ENCODE measurements at regions not wholly inside any gene's neighbourhood (a gene's known extent, or its start where the extent isn't known, plus 50 kb on each side); places are given as distances from the start of the nearest gene placed in this dataset.

DNA sequence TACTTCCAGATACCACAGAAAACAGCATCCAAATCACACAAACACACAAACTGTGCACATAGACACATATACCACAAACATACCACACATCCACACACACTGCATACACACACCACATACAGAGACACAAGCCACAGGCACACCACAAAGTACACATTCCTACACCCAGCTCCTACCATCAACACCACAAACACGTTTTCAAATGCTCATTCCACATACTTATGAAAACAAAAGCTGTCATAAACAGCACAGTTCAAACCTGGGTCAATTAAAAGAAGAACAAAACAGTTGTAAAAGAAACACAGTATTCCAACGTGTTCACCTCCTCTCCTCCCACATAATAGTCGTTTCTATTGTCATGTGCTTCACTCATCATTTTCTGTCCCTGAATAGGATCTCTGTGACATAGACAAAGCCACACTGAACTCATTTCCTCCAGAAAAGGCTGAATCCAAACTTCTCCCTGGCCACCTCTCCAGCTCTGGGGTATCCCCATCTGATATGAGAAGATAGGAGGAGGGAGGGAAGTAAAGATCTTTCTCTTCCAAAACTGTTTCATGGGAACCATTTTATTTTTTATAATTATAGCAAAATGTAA lies 89.2 kb downstream of the CXCL12 start:
- TF ChIP-seq, protein P1, sequence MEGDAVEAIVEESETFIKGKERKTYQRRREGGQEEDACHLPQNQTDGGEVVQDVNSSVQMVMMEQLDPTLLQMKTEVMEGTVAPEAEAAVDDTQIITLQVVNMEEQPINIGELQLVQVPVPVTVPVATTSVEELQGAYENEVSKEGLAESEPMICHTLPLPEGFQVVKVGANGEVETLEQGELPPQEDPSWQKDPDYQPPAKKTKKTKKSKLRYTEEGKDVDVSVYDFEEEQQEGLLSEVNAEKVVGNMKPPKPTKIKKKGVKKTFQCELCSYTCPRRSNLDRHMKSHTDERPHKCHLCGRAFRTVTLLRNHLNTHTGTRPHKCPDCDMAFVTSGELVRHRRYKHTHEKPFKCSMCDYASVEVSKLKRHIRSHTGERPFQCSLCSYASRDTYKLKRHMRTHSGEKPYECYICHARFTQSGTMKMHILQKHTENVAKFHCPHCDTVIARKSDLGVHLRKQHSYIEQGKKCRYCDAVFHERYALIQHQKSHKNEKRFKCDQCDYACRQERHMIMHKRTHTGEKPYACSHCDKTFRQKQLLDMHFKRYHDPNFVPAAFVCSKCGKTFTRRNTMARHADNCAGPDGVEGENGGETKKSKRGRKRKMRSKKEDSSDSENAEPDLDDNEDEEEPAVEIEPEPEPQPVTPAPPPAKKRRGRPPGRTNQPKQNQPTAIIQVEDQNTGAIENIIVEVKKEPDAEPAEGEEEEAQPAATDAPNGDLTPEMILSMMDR (IDR thresholded peaks at IDR 0.05 in 8 of 11, conservative IDR thresholded peaks at IDR 0.05 in 3 of 11), result no peak
- no peak for TF ChIP-seq POLR2A (IDR thresholded peaks at IDR 0.05)
